K562 (cell line): ENCODE measurements at regions not wholly inside any gene's neighbourhood (a gene's known extent, or its start where the extent isn't known, plus 50 kb on each side); places are given as distances from the start of the nearest gene placed in this dataset.

Source experiments
- BRD9 ChIP-seq: fragments of 450-650 bp; IDR thresholded peaks from 2 replicates; pipeline ENCODE4 v1.6.1; 2018; ENCODE audit warnings: low read depth; ENCODE audit not compliant: partially characterized antibody
- DPF2 ChIP-seq: fragments of 450-650 bp; IDR thresholded peaks from 2 replicates; pipeline ENCODE4 v1.6.1; 2016
- ELF4 ChIP-seq: fragments of 450-650 bp; formaldehyde crosslinking; IDR thresholded peaks from 2 replicates; pipeline ENCODE4 v1.4.0; 2022; ENCODE audit warnings: missing genetic modification characterization
- PHF21A ChIP-seq: fragments of 450-650 bp; IDR thresholded peaks from 2 replicates; pipeline ENCODE4 v1.6.1; 2017; ENCODE audit warnings: low read depth, borderline replicate concordance
- POLR2B ChIP-seq: fragments of 450-650 bp; IDR thresholded peaks from 2 replicates; pipeline ENCODE4 v1.6.1; 2018; ENCODE audit warnings: low read depth; ENCODE audit not compliant: partially characterized antibody
- YY1 ChIP-seq, 3 experiments: IDR thresholded peaks; 2 replicates each; pipeline ENCODE4 v1.6.1; 2011; ENCODE audit warnings: low read length in 2 of 3, mild to moderate bottlenecking in 2 of 3, moderate library complexity in 2 of 3, borderline replicate concordance in 1 of 3, control low read depth in 1 of 3, low read depth in 1 of 3; ENCODE audit not compliant: insufficient read depth in 3 of 3, insufficient replicate concordance in 2 of 3, control insufficient read depth in 1 of 3, insufficient read length in 1 of 3; ENCODE audit errors: extremely low read depth in 1 of 3
- ZNF217 ChIP-seq: sonication (generic); formaldehyde crosslinking; IDR thresholded peaks from 2 replicates; pipeline ENCODE4 v1.8.0; 2022; ENCODE audit warnings: mild to moderate bottlenecking, missing genetic modification reagents
- ZNF324 ChIP-seq: fragments of 250-450 bp; sonication (Bioruptor Pico); IDR thresholded peaks from 2 replicates; pipeline ENCODE4 v1.4.0; 2020; ENCODE audit warnings: mild to moderate bottlenecking
- ZZZ3 ChIP-seq: fragments of 450-650 bp; IDR thresholded peaks from 2 replicates; pipeline ENCODE4 v1.6.1; 2016; ENCODE audit warnings: antibody characterized with exemption, mild to moderate bottlenecking, moderate library complexity
- TF ChIP-seq, protein P1 (sequence below), 2 experiments: fragments of 450-650 bp in 1 of 2; sonication (generic) in 1 of 2; formaldehyde crosslinking in 1 of 2; IDR thresholded peaks; 2 replicates each; pipeline versions ENCODE4 v1.7.1 to v1.9.0; 2016 to 2022; ENCODE audit warnings: inconsistent platforms in 1 of 2, mild to moderate bottlenecking in 1 of 2, missing genetic modification reagents in 1 of 2
- TF ChIP-seq, protein P2 (sequence below): fragments of 250-450 bp; sonication (Bioruptor Pico); IDR thresholded peaks from 2 replicates; pipeline ENCODE4 v1.4.0; 2020; ENCODE audit warnings: mild to moderate bottlenecking, moderate library complexity
- TF ChIP-seq, protein P3 (sequence below): fragments of 250-450 bp; sonication (Bioruptor Pico); IDR thresholded peaks from 2 replicates; pipeline ENCODE4 v1.8.0; 2022; ENCODE audit warnings: moderate library complexity, mild to moderate bottlenecking, inconsistent platforms

DNA sequence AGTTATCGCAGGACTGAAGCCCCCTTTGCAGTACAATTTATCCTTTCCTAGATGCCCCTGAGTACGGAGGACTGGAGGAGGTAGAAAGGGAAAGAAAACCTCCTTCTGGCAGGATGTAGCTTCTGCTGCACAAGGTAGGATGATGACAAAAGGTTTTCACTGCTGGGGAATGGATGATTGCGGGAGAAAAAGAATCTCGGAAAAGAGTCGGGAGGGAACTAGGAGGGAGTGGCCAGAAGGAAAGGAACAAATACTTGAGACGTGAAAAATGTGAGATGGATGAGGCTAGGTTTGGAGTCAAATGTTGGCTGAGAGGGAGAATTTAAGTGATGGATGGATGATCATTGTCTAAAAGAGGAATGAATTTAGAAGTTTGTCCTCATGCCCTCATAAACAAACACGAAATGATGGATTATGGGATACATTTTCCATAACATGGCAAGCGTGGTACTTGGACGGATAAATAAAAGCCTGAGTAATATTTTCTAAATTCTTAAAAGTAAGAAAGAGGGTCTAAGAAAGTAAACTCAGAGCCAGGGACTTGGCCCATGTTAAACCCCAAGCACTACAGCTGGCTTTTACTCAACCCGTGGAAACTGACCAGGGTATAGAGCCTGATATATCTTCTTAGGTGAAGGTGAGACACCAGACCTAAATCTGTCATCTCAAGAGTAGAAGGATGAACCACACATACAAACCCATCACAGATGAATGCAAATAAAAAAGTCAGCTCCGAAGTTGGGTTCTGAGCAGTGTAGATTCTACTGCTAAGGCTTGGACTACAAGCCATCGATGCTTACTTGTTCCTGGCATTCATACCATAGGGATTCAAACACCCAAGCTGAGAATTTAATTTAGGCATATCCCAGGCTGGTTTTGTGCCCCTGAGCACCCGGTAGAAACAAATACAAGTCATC is 72.4 kb downstream of the HFE start (continued):
- TF ChIP-seq, protein P1, sequence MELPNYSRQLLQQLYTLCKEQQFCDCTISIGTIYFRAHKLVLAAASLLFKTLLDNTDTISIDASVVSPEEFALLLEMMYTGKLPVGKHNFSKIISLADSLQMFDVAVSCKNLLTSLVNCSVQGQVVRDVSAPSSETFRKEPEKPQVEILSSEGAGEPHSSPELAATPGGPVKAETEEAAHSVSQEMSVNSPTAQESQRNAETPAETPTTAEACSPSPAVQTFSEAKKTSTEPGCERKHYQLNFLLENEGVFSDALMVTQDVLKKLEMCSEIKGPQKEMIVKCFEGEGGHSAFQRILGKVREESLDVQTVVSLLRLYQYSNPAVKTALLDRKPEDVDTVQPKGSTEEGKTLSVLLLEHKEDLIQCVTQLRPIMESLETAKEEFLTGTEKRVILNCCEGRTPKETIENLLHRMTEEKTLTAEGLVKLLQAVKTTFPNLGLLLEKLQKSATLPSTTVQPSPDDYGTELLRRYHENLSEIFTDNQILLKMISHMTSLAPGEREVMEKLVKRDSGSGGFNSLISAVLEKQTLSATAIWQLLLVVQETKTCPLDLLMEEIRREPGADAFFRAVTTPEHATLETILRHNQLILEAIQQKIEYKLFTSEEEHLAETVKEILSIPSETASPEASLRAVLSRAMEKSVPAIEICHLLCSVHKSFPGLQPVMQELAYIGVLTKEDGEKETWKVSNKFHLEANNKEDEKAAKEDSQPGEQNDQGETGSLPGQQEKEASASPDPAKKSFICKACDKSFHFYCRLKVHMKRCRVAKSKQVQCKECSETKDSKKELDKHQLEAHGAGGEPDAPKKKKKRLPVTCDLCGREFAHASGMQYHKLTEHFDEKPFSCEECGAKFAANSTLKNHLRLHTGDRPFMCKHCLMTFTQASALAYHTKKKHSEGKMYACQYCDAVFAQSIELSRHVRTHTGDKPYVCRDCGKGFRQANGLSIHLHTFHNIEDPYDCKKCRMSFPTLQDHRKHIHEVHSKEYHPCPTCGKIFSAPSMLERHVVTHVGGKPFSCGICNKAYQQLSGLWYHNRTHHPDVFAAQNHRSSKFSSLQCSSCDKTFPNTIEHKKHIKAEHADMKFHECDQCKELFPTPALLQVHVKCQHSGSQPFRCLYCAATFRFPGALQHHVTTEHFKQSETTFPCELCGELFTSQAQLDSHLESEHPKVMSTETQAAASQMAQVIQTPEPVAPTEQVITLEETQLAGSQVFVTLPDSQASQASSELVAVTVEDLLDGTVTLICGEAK (IDR thresholded peaks at IDR 0.05), result no peak
- TF ChIP-seq, protein P1 (CRISPR knock-in tag; IDR thresholded peaks at IDR 0.05), result peak; percentile 49; the same call in 1 of the 2 replicates
- peak; percentile 50 for TF ChIP-seq POLR2B
- TF ChIP-seq, protein P2, sequence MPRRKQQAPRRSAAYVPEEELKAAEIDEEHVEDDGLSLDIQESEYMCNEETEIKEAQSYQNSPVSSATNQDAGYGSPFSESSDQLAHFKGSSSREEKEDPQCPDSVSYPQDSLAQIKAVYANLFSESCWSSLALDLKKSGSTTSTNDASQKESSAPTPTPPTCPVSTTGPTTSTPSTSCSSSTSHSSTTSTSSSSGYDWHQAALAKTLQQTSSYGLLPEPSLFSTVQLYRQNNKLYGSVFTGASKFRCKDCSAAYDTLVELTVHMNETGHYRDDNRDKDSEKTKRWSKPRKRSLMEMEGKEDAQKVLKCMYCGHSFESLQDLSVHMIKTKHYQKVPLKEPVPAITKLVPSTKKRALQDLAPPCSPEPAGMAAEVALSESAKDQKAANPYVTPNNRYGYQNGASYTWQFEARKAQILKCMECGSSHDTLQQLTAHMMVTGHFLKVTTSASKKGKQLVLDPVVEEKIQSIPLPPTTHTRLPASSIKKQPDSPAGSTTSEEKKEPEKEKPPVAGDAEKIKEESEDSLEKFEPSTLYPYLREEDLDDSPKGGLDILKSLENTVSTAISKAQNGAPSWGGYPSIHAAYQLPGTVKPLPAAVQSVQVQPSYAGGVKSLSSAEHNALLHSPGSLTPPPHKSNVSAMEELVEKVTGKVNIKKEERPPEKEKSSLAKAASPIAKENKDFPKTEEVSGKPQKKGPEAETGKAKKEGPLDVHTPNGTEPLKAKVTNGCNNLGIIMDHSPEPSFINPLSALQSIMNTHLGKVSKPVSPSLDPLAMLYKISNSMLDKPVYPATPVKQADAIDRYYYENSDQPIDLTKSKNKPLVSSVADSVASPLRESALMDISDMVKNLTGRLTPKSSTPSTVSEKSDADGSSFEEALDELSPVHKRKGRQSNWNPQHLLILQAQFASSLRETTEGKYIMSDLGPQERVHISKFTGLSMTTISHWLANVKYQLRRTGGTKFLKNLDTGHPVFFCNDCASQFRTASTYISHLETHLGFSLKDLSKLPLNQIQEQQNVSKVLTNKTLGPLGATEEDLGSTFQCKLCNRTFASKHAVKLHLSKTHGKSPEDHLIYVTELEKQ (CRISPR knock-in tag), result no peak
- no peak for TF ChIP-seq PHF21A
- TF ChIP-seq BRD9, result no peak
- no peak for TF ChIP-seq ZNF324
- TF ChIP-seq, protein P3, sequence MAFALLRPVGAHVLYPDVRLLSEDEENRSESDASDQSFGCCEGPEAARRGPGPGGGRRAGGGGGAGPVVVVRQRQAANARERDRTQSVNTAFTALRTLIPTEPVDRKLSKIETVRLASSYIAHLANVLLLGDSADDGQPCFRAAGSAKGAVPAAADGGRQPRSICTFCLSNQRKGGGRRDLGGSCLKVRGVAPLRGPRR (CRISPR knock-in tag), result no peak
- no peak for TF ChIP-seq ZZZ3
- TF ChIP-seq ELF4, result peak; percentile 78; the same call in 1 of the 2 replicates
- no peak for TF ChIP-seq ZNF217 (CRISPR knock-in tag)
- no peak for TF ChIP-seq YY1 (IDR thresholded peaks at IDR 0.05; ENCODE audit: borderline replicate concordance in 1 of 3, control insufficient read depth in 1 of 3, extremely low read depth in 1 of 3, insufficient read depth in 3 of 3, insufficient read length in 1 of 3, insufficient replicate concordance in 2 of 3, low read depth in 1 of 3, low read length in 2 of 3)
- 0 out of 2 replicates have a peak, but pooled peaks have one; percentile 21 for TF ChIP-seq DPF2
